ENCODE measurements at regions not wholly inside any gene's neighbourhood (a gene's known extent, or its start where the extent isn't known, plus 50 kb on each side); places are given as distances from the start of the nearest gene placed in this dataset.

GRCh38 chr2:176686328-176686727 lies 417.1 kb downstream of the MTX2 start:
- no peak for DNase-seq

DNA sequence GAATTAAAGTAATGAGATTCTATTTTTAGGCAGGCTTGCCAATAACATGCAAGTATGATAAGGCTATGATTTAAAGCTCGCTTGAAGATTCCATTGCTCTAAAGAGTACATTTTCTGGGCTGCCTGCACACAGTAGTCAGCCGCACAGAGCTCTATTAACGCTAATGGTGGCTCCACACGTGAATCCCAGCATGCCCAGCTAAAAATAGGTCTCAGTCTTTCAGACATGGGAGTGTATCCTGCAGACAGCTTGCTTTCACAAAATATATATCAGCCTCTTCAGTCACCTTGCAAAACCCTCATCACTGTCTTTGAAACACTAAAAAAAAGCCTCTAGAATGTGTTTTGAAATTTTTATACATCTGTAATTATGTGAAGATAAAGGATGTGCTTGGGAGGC lies 418.1 kb downstream of the MTX2 start:
- no peak for DNase-seq

DNA sequence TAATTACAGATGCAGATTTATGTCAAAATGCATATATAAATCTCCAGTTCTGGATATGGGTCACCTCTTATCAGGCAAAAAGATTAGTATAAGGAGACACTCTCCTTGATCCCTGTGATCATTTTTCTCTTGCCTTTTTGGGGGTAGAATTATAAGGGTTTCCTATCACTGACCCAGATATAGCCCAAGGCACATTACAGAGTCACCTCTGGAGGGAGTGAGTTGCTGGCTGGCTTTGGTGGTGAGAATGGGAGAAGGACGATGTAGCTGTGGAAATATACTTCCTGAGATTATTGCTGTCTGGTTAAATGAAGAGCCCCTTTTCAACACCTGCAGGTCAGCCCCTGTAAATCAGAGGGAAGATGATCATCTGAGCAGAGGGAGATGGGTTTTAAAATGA lies 418.7 kb downstream of the MTX2 start:
- no peak for DNase-seq

GRCh38 chr2:176689711-176690110 lies 420.5 kb downstream of the MTX2 start:
- DNase-seq = no peak

GRCh38 chr2:176691471-176691870 lies 422.2 kb downstream of the MTX2 start:
- no peak for DNase-seq

- no peak for DNase-seq
Observed at GRCh38 chr2:176692533-176692932, 423.3 kb downstream of the MTX2 start.

GRCh38 chr2:176699098-176699497 lies 429.9 kb downstream of the MTX2 start:
- no peak for DNase-seq

DNA sequence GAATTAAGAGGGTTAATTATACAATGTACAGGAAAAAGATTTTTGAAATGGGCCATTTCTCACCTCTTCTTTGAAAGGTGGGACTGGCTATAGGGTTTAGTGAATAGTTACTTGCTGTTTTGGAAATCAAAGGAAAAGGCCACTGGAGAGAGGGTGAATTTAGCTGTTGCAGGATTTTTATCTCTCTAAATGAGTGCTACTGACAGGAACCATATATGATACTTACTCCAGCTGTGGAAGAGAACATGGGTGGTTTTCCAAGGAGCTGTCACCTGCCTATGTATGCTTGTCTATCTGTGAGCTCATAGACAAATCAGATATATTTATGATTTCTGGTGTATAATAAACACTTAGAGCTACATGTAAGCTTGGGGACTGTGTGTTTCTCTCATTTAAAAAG lies 430.4 kb downstream of the MTX2 start:
- no peak for DNase-seq

- no peak for DNase-seq
Observed at GRCh38 chr2:176702131-176702530, 432.9 kb downstream of the MTX2 start.

DNA sequence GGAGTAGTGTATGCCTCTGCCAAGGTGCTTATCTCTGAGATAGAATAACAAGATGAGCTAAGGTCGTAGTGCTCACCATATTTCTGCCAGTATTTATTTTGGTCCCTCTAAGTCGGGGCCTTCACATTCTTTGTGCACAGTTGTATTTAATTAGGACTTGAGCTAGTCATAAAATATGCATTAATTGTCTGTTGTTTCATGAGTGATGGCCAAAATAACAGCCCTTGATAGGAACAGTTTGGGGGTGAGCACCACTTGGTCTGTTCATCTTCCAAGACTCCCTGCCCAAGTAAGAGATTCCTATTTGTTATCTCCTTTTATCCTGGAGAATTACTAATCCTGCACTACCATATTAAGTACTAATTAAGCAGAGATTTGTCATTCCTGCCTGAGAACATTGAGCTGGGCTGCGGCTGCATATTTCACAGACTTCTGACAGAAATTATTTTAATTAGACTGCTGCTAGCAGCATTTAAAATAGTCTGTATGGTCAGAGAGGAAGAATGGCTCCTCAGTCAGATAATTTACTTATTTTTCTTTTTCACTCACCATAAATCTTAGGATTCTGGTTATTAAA lies 435.1 kb downstream of the MTX2 start:
- no peak for DNase-seq

DNA sequence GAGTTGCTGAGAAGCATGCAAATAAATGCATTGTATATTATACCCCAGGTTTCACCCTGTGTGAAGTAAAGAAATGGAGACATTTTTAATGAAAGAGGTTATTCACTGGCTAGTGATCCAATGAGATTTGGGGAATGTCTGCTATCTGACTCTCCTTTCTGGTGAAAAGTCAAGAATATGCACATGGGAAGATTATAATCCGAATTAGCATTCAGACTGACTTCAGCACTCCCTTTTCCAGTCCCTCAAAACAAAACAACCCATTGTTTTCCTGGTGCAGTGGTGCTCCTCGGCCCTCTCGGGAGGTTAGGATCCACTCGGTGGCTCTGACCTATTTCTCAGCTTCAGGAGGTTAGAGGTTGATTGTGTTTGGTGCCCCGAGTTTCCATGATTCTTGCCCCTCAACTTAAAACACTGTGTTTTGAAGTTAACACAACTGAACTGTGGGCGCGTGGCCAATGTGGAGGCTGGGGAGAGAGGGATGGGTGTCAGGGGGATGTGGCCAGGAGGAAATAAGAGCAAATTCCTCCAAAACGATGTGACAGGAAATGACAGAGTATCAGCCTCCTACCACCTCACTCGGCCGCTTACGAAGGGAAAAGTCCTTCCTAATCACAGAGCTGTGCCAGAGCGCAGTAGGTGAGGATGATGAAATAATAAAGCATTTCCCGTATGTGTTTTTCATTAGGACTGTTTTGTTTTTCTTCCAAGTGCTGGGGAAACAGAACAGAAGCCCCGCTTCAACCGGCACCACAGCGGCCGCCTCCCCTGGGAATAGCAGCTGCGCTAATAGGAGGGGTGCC lies 440.1 kb downstream of the MTX2 start:
- no peak for DNase-seq

GRCh38 chr2:176709991-176710390 lies 440.7 kb downstream of the MTX2 start:
- no peak for DNase-seq

DNA sequence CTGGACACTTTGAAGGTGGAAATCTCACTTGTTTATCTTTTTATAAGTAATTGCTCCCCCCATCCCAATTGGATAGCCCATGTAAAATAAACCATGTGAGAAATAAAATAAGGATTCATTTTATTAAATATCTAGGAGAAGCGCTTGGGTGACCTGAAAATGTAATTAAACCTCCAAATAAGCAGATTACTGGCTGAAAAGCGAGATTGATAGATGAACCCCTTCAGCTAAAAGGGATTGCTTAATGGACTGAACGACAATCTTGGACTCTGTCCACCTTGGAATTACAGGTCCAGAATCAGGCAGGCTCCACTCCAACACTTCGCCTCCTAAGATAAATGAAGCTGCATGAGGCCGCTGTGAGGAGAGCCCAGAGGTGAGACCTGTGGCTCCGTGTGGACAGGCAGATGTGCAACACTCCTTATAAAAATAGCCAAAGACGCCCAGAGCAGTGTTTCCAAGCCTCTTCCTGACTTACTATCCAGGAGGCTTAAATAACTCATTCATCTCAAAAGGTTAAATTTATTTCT lies 441.5 kb downstream of the MTX2 start:
- DNase-seq = no peak

- no peak for DNase-seq
Observed at GRCh38 chr2:176725873-176726645, 456.8 kb downstream of the MTX2 start.

DNA sequence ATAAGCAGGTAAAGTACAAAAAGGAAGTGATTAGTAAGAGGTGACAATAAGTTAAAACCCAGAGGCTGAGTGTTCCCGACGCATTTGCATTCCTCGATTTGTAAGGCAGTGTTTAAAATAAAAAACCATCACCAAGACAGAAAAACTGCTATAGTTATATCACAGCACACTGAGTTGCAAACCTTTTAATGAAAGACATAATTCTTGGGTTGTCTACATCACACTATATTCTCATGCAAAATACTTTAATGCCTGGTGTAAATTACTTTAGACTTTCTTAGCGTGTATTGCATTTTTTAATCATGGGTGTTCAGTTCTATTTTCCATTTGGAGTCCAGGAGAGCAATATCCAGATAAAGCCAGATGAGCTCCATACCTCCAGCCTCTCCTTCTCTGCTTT lies 458.5 kb downstream of the MTX2 start:
- no peak for DNase-seq

GRCh38 chr2:176729706-176730569 lies 460.7 kb downstream of the MTX2 start:
- DNase-seq = no peak

GRCh38 chr2:176732780-176733179 lies 463.5 kb downstream of the MTX2 start:
- DNase-seq = no peak

DNA sequence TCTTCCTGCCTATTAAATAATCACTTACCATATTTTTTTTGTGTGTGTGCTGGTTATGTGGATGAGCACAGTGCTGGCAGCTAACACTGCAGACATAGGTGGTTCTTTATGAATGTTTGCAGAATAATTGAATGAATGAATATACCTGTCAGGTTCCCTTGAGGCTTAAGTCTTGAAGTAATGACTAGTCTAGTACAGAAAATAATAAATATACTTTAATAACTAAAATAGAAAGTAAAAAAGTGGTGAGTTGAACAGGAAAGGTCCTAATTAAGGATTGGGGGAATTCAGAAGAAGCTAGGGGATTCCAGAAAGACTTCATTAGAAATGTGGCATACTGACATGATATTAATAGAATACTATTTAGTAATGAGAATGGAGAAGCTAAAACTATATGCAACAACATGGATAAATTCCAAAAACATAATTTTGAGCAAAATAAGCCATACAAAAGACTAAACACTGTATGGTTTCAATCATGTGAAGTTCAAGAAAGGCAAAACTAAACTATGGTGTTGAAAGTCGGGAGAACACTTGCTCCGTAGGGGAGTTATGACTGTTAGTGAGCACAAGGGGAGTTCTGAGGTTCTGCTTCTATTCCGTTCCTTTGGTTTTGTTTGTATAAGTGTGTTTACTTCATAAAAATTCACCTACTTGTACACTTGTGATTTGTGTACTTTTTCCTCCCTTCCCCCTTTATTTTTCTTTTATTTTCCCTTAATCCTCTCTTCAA lies 464.6 kb downstream of the MTX2 start:
- DNase-seq = no peak

- no peak for DNase-seq
Observed at GRCh38 chr2:176734868-176735267, 465.6 kb downstream of the MTX2 start.

GRCh38 chr2:176742271-176742670 lies 470.3 kb upstream of the HNRNPA3 start:
- DNase-seq = no peak

DNA sequence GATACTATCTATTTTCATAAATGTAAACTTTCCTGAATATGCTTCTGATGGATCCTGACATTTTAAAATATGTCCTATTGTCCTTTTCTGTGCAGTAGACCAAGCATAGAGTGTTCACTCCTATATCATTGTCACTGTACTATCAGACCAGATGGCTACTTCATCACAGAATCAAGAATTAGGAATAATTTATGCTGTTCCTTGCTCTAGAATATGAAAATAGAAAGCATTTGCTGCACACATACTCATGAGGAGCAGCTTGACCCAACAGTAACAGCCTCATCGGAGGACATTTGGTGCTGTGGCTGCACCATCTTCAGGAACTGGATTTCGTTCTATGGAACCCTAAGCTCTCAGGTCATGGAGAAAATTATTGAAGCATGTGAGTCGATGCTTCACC lies 468.9 kb upstream of the HNRNPA3 start:
- DNase-seq = no peak

GRCh38 chr2:176744146-176744545 lies 468.4 kb upstream of the HNRNPA3 start:
- no peak for DNase-seq
